Endothelial cell of umbilical vein (primary cell): ENCODE measurements at regions not wholly inside any gene's neighbourhood (a gene's known extent, or its start where the extent isn't known, plus 50 kb on each side); places are given as distances from the start of the nearest gene placed in this dataset.

Experiments used
- CTCF ChIP-seq, 2 donors: IDR thresholded peaks; 1 replicate in 1 of 2; 2 replicates in 1 of 2; pipeline ENCODE4 v1.5.1; 2011; ENCODE audit warnings: low read length in 2 of 2, mild to moderate bottlenecking in 2 of 2, moderate library complexity in 2 of 2, control low read depth in 1 of 2, inconsistent platforms in 1 of 2, low read depth in 1 of 2; ENCODE audit not compliant: insufficient read depth in 1 of 2; ENCODE audit errors: extremely low read depth in 1 of 2
- EZH2 ChIP-seq: IDR thresholded peaks from 2 replicates; pipeline ENCODE4 v1.6.1; 2012; ENCODE audit warnings: borderline replicate concordance, low read depth, mild to moderate bottlenecking, moderate library complexity, low read length, inconsistent platforms; ENCODE audit not compliant: severe bottlenecking
- MYC ChIP-seq: IDR thresholded peaks from one replicate; pipeline ENCODE4 v1.6.1; 2011; ENCODE audit warnings: mild to moderate bottlenecking, low read depth, low read length
- POLR2A ChIP-seq: IDR thresholded peaks from 2 replicates; pipeline ENCODE4 v1.6.1; 2012; ENCODE audit warnings: low read depth, mild to moderate bottlenecking, control low read depth, low read length

- TF ChIP-seq POLR2A (no peak), CTCF (IDR thresholded peaks at IDR 0.05; ENCODE audit: extremely low read depth in 1 of 2, insufficient read depth in 1 of 2, low read depth in 1 of 2, low read length in 2 of 2) (no peak), MYC (no peak), EZH2 (no peak)
Measured at GRCh38 chr4:74621616-74622015, 172.7 kb downstream of the BTC start.
